Neural progenitor cell (in vitro differentiated cells): ENCODE measurements at regions not wholly inside any gene's neighbourhood (a gene's known extent, or its start where the extent isn't known, plus 50 kb on each side); places are given as distances from the start of the nearest gene placed in this dataset.

ENCODE experiments used
- DNase-seq: peaks from one replicate; pipeline ENCODE4 v3.0.0-alpha.2; 2016; ENCODE audit warnings: low spot score
- H2AFZ ChIP-seq: fragments of 200-600 bp; sonication (generic); replicated peaks from 2 replicates; pipeline ENCODE4 v1.6.1; 2016; ENCODE audit warnings: antibody characterized with exemption
- H3F3A ChIP-seq: fragments of 200-600 bp; sonication (generic); 2 replicates; pipeline ENCODE4 v1.6.1; 2016; ENCODE audit warnings: antibody characterized with exemption, low read depth
- H3K27ac ChIP-seq: fragments of 200-600 bp; sonication (generic); 2 replicates; pipeline ENCODE4 v1.5.1; 2016; ENCODE audit warnings: mild to moderate bottlenecking
- H3K27me3 ChIP-seq: fragments of 200-600 bp; sonication (generic); 2 replicates; pipeline ENCODE4 v1.6.1; 2016; ENCODE audit warnings: mild to moderate bottlenecking, moderate library complexity
- H3K36me3 ChIP-seq: fragments of 200-600 bp; sonication (generic); 2 replicates; pipeline ENCODE4 v1.5.1; 2016
- H3K4me1 ChIP-seq: fragments of 200-600 bp; sonication (generic); 2 replicates; pipeline ENCODE4 v1.6.1; 2016; ENCODE audit warnings: mixed run types
- H3K4me2 ChIP-seq: fragments of 200-600 bp; sonication (generic); 2 replicates; pipeline ENCODE4 v1.6.1; 2016
- H3K4me3 ChIP-seq: fragments of 200-600 bp; sonication (generic); 2 replicates; pipeline ENCODE4 v1.5.1; 2016
- H3K79me2 ChIP-seq: fragments of 200-600 bp; sonication (generic); 2 replicates; pipeline ENCODE4 v1.6.1; 2016; ENCODE audit warnings: low read depth
- H3K9ac ChIP-seq: fragments of 200-600 bp; sonication (generic); 2 replicates; pipeline ENCODE4 v1.6.1; 2016
- H3K9me3 ChIP-seq: fragments of 200-600 bp; sonication (generic); 2 replicates; pipeline ENCODE4 v1.5.1; 2016; ENCODE audit warnings: low read depth
- H4K20me1 ChIP-seq: fragments of 200-600 bp; sonication (generic); 2 replicates; pipeline ENCODE4 v1.6.1; 2016; ENCODE audit warnings: low read depth
- H3K27ac Mint-ChIP-seq: 3 replicates; pipeline ENCODE4 v1.8.0; 2021; ENCODE audit warnings: mixed read lengths
- H3K27me3 Mint-ChIP-seq: 2 replicates; pipeline ENCODE4 v1.8.0; 2022; ENCODE audit warnings: low read depth, mild to moderate bottlenecking, inconsistent platforms, moderate library complexity, mixed read lengths; ENCODE audit not compliant: insufficient read depth
- H3K36me3 Mint-ChIP-seq: 3 replicates; pipeline ENCODE4 v1.8.0; 2021; ENCODE audit warnings: mixed read lengths
- H3K4me1 Mint-ChIP-seq: 3 replicates; pipeline ENCODE4 v1.8.0; 2021; ENCODE audit warnings: mixed read lengths
- H3K4me3 Mint-ChIP-seq: 3 replicates; pipeline ENCODE4 v1.8.0; 2021; ENCODE audit warnings: mild to moderate bottlenecking, moderate library complexity, mixed read lengths
- H3K9me3 Mint-ChIP-seq: 3 replicates; pipeline ENCODE4 v1.8.0; 2020; ENCODE audit warnings: mixed read lengths
- CTCF ChIP-seq: fragments of 200-600 bp; sonication (generic); IDR thresholded peaks from 2 replicates; pipeline ENCODE4 v1.5.1; 2017; ENCODE audit warnings: antibody characterized with exemption, mild to moderate bottlenecking
- EZH2 ChIP-seq: fragments of 200-600 bp; sonication (generic); IDR thresholded peaks from 2 replicates; pipeline ENCODE4 v1.6.1; 2017; ENCODE audit warnings: antibody characterized with exemption, mild to moderate bottlenecking, moderate library complexity
- EZH2phosphoT487 ChIP-seq: fragments of 200-600 bp; sonication (generic); IDR thresholded peaks from 2 replicates; pipeline ENCODE4 v1.6.1; 2017; ENCODE audit warnings: antibody characterized with exemption

GRCh38 chr10:61153771-61154170 is 209.8 kb upstream of the RHOBTB1 start:
- Mint-ChIP-seq H3K36me3 (no peaks in the 10 kb centered on the region), H3K27ac (no peak overlapping the region)
- no peak overlapping the region for H3K4me2 ChIP-seq

GRCh38 chr10:61151059-61151458 is 207.1 kb upstream of the RHOBTB1 start:
- Mint-ChIP-seq H3K36me3 (no peaks in the 10 kb centered on the region), H3K27me3 (peaks cover 2% of the 10 kb centered on the region), H3K9me3 (no peaks in the 10 kb centered on the region), H3K4me1 (no peaks in the 10 kb centered on the region), H3K4me3 (no peak overlapping the region), H3K27ac (no peak overlapping the region)
- H3K36me3 ChIP-seq: no peaks in the 10 kb centered on the region
- H3K9ac ChIP-seq: no peak overlapping the region
- H4K20me1 ChIP-seq: no peaks in the 10 kb centered on the region
- H3K4me2 ChIP-seq: no peak overlapping the region
- H3K27ac ChIP-seq: no peak overlapping the region
- no peaks in the 10 kb centered on the region for H3F3A ChIP-seq
- no peak overlapping the region for H2AFZ ChIP-seq
- H3K4me3 ChIP-seq: no peak overlapping the region
- H3K4me1 ChIP-seq: no peaks in the 10 kb centered on the region
- no peaks in the 10 kb centered on the region for H3K9me3 ChIP-seq
- no peaks in the 10 kb centered on the region for H3K79me2 ChIP-seq
- H3K27me3 ChIP-seq: no peaks in the 10 kb centered on the region
- TF ChIP-seq CTCF (no peak), EZH2phosphoT487 (no peak), EZH2 (no peak)
- DNase-seq: no peak

More at GRCh38 chr10:61153771-61154170, 209.8 kb upstream of the RHOBTB1 start:
- Histone ChIP-seq H3K4me1 (no peaks in the 10 kb centered on the region), H3K27ac (no peak overlapping the region), H3K9me3 (no peaks in the 10 kb centered on the region), H4K20me1 (no peaks in the 10 kb centered on the region), H2AFZ (no peak overlapping the region), H3K27me3 (no peaks in the 10 kb centered on the region), H3K4me3 (no peak overlapping the region), H3K9ac (no peak overlapping the region), H3K36me3 (no peaks in the 10 kb centered on the region), H3F3A (no peaks in the 10 kb centered on the region), H3K79me2 (no peaks in the 10 kb centered on the region)
- Mint-ChIP-seq H3K4me1 (no peaks in the 10 kb centered on the region), H3K4me3 (no peak overlapping the region), H3K9me3 (no peaks in the 10 kb centered on the region), H3K27me3 (peaks cover 1% of the 10 kb centered on the region)
- DNase-seq: no peak
- TF ChIP-seq EZH2phosphoT487: no peak
- no peak for TF ChIP-seq CTCF

- Histone ChIP-seq H3K27me3 (no peaks in the 10 kb centered on the region), H3K4me3 (no peak overlapping the region), H3K9ac (no peak overlapping the region), H3K79me2 (no peaks in the 10 kb centered on the region), H4K20me1 (no peaks in the 10 kb centered on the region), H3K4me1 (no peaks in the 10 kb centered on the region), H3K4me2 (no peak overlapping the region), H3K9me3 (no peaks in the 10 kb centered on the region), H3K36me3 (no peaks in the 10 kb centered on the region), H2AFZ (no peak overlapping the region), H3F3A (no peaks in the 10 kb centered on the region), H3K27ac (no peak overlapping the region)
- Mint-ChIP-seq H3K36me3 (no peaks in the 10 kb centered on the region), H3K27ac (no peak overlapping the region), H3K4me3 (no peak overlapping the region), H3K9me3 (no peaks in the 10 kb centered on the region), H3K4me1 (no peaks in the 10 kb centered on the region), H3K27me3 (peaks cover 2% of the 10 kb centered on the region)
- DNase-seq: no peak
- TF ChIP-seq CTCF (no peak), EZH2phosphoT487 (no peak), EZH2 (no peak)
Observed at GRCh38 chr10:61148451-61148850, 204.5 kb upstream of the RHOBTB1 start.

- H3K9me3 ChIP-seq: no peaks in the 10 kb centered on the region
- H3K27ac ChIP-seq: no peak overlapping the region
- no peak overlapping the region for H3K4me3 ChIP-seq
- H3K4me1 Mint-ChIP-seq: no peaks in the 10 kb centered on the region
- H3K36me3 ChIP-seq: no peaks in the 10 kb centered on the region
- no peak overlapping the region for H3K9ac ChIP-seq
- H4K20me1 ChIP-seq: no peaks in the 10 kb centered on the region
- no peak overlapping the region for H3K27ac Mint-ChIP-seq
- H3K4me1 ChIP-seq: no peaks in the 10 kb centered on the region
- no peaks in the 10 kb centered on the region for H3K27me3 ChIP-seq
- no peaks in the 10 kb centered on the region for H3K9me3 Mint-ChIP-seq
- no peaks in the 10 kb centered on the region for H3K27me3 Mint-ChIP-seq
- no peak overlapping the region for H3K4me3 Mint-ChIP-seq
- H3K36me3 Mint-ChIP-seq: no peaks in the 10 kb centered on the region
- H3K4me2 ChIP-seq: no peak overlapping the region
- no peak for DNase-seq
- H3K79me2 ChIP-seq: no peaks in the 10 kb centered on the region
- H2AFZ ChIP-seq: no peak overlapping the region
- no peaks in the 10 kb centered on the region for H3F3A ChIP-seq
- no peak for TF ChIP-seq EZH2phosphoT487
- no peak for TF ChIP-seq EZH2
- TF ChIP-seq CTCF: no peak
Observed at GRCh38 chr10:61142987-61143386, 199.0 kb upstream of the RHOBTB1 start.
